Endothelial cell (in vitro differentiated cells): ENCODE measurements at regions not wholly inside any gene's neighbourhood (a gene's known extent, or its start where the extent isn't known, plus 50 kb on each side); places are given as distances from the start of the nearest gene placed in this dataset.

ENCODE experiments used
- DNase-seq: peaks from one replicate; pipeline ENCODE4 v3.0.0; 2021; ENCODE audit warnings: low spot score
- H3K27ac Mint-ChIP-seq: one replicate; pipeline ENCODE4 v1.8.0; 2021; ENCODE audit warnings: mixed read lengths, inconsistent platforms; ENCODE audit not compliant: unreplicated experiment
- H3K27me3 Mint-ChIP-seq: one replicate; pipeline ENCODE4 v1.8.0; 2021; ENCODE audit warnings: mild to moderate bottlenecking, moderate library complexity, mixed read lengths, inconsistent platforms; ENCODE audit not compliant: unreplicated experiment
- H3K36me3 Mint-ChIP-seq: one replicate; pipeline ENCODE4 v1.8.0; 2021; ENCODE audit warnings: mild to moderate bottlenecking, low read depth, mixed read lengths, inconsistent platforms; ENCODE audit not compliant: unreplicated experiment
- H3K4me1 Mint-ChIP-seq: one replicate; pipeline ENCODE4 v1.8.0; 2021; ENCODE audit warnings: mild to moderate bottlenecking, mixed read lengths, inconsistent platforms; ENCODE audit not compliant: unreplicated experiment
- H3K4me3 Mint-ChIP-seq: one replicate; pipeline ENCODE4 v1.8.0; 2021; ENCODE audit warnings: mild to moderate bottlenecking, mixed read lengths, inconsistent platforms; ENCODE audit not compliant: unreplicated experiment
- H3K9me3 Mint-ChIP-seq: one replicate; pipeline ENCODE4 v1.8.0; 2021; ENCODE audit warnings: mixed read lengths, inconsistent platforms; ENCODE audit not compliant: unreplicated experiment
- TF ChIP-seq, protein P1 (sequence below): fragments of 200-600 bp; sonication (generic); IDR thresholded peaks from one replicate; pipeline ENCODE4 v1.5.0; 2021; ENCODE audit warnings: antibody characterized with exemption; ENCODE audit not compliant: unreplicated experiment

DNA sequence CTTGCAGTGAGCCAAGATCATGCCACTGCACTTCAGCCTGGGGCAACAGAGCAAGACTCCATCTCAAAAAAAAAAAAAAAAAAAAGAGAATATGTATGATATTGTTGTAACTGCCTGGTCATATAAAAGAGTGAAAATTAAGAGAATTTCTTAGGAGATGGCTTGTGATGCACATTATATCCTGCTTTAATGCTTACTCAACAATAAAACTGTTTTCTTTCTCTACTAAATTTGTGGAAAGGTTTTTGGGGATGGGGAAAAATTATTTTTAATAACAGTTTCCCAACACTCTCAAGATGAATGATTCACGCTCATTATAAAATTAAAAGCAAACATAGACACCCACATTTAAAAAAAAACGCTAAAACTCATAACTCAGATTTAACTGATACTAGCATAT lies 1163.0 kb downstream of the SI start:
- no peaks in the 10 kb centered on the region for H3K36me3 Mint-ChIP-seq
- no peaks in the 10 kb centered on the region for H3K27me3 Mint-ChIP-seq
- no peak overlapping the region for H3K4me3 Mint-ChIP-seq
- H3K4me1 Mint-ChIP-seq: no peaks in the 10 kb centered on the region
- TF ChIP-seq, protein P1, sequence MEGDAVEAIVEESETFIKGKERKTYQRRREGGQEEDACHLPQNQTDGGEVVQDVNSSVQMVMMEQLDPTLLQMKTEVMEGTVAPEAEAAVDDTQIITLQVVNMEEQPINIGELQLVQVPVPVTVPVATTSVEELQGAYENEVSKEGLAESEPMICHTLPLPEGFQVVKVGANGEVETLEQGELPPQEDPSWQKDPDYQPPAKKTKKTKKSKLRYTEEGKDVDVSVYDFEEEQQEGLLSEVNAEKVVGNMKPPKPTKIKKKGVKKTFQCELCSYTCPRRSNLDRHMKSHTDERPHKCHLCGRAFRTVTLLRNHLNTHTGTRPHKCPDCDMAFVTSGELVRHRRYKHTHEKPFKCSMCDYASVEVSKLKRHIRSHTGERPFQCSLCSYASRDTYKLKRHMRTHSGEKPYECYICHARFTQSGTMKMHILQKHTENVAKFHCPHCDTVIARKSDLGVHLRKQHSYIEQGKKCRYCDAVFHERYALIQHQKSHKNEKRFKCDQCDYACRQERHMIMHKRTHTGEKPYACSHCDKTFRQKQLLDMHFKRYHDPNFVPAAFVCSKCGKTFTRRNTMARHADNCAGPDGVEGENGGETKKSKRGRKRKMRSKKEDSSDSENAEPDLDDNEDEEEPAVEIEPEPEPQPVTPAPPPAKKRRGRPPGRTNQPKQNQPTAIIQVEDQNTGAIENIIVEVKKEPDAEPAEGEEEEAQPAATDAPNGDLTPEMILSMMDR: no peak
- H3K9me3 Mint-ChIP-seq: no peaks in the 10 kb centered on the region
- no peak overlapping the region for H3K27ac Mint-ChIP-seq
- no peak for DNase-seq

DNA sequence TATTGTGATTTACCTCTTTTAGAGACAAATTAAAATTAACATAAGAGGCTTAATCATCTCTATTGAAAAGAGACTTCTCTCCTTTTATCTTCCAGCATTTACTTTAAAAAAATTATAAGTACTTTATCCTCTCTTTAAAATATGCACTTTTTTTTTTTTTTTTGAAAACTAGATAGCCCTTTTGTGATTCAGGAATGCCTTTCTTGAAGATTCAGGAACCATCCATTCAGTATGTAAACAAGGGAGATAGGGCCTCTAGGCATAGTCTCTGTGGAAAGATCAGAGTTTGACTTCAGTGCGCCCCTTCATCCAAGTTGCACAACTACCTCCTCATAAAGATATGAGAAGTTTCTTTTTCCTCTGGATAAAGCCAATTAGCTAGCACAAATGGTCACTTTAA lies 1163.7 kb downstream of the SI start:
- Mint-ChIP-seq H3K27ac (no peak overlapping the region), H3K4me3 (no peak overlapping the region), H3K4me1 (no peaks in the 10 kb centered on the region), H3K9me3 (no peaks in the 10 kb centered on the region), H3K36me3 (no peaks in the 10 kb centered on the region), H3K27me3 (no peaks in the 10 kb centered on the region)
- TF ChIP-seq, protein P1: no peak
- DNase-seq: no peak

DNA sequence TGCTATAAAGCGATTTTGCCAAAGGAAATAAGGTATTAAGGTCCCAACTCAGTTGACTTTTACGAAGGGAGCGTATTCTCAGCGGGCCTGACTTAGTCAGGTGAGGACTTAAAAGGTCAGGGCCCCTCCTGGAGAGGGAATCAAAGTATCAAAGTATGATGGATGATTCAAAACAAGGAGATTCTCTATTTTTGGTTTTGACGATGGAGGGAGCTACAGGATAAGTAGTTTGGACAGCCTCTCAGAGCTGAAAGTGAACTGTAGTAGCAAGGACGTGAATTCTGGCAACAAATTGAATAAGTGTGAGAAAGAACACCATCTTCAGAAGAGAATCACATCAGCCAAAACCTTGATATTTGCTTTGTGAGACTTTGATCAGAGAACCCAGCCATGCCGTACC lies 1186.5 kb downstream of the SI start:
- no peak overlapping the region for H3K4me3 Mint-ChIP-seq
- H3K36me3 Mint-ChIP-seq: no peaks in the 10 kb centered on the region
- no peaks in the 10 kb centered on the region for H3K27me3 Mint-ChIP-seq
- H3K4me1 Mint-ChIP-seq: no peaks in the 10 kb centered on the region
- TF ChIP-seq, protein P1: no peak
- no peaks in the 10 kb centered on the region for H3K9me3 Mint-ChIP-seq
- H3K27ac Mint-ChIP-seq: no peak overlapping the region
- no peak for DNase-seq

- no peak for DNase-seq
- TF ChIP-seq, protein P1: no peak
- Mint-ChIP-seq H3K27me3 (no peaks in the 10 kb centered on the region), H3K36me3 (no peaks in the 10 kb centered on the region), H3K4me1 (no peaks in the 10 kb centered on the region), H3K4me3 (no peak overlapping the region), H3K27ac (no peak overlapping the region), H3K9me3 (no peaks in the 10 kb centered on the region)
Measured at GRCh38 chr3:163890661-163891060, 1187.6 kb downstream of the SI start.

GRCh38 chr3:163879172-163879571 lies 1199.1 kb downstream of the SI start:
- H3K4me1 Mint-ChIP-seq: no peaks in the 10 kb centered on the region

More at GRCh38 chr3:163879172-163879571, 1199.1 kb downstream of the SI start:
- H3K27me3 Mint-ChIP-seq: peaks cover 1% of the 10 kb centered on the region
- H3K36me3 Mint-ChIP-seq: no peaks in the 10 kb centered on the region
- no peak overlapping the region for H3K27ac Mint-ChIP-seq
- H3K4me3 Mint-ChIP-seq: no peak overlapping the region
- no peak for DNase-seq
- H3K9me3 Mint-ChIP-seq: no peaks in the 10 kb centered on the region
- TF ChIP-seq, protein P1: no peak
